HepG2 (cell line): ENCODE measurements at regions not wholly inside any gene's neighbourhood (a gene's known extent, or its start where the extent isn't known, plus 50 kb on each side); places are given as distances from the start of the nearest gene placed in this dataset.
A peak's percentile ranks its signal among the peaks of the same experiment; 100 is the strongest.

Experiments used
- ATAC-seq: fragments of 200-7000 bp; cut with Tn5 transposase; 3 replicates; pipeline ENCODE4 v1.9.1; 2020; ENCODE audit warnings: mild to moderate bottlenecking, moderate library complexity
- BruUV-seq: library from RNA; stranded (reverse); fragments of 400-500 nt; replicated peaks from 2 replicates; lab custom pipeline; 2021; lab: Mats Ljungman, UMichigan
- CTCF ChIA-PET: fragments of 300-600 bp; formaldehyde crosslinking; extraction: SDS; loops from one replicate; lab custom pipeline; 2021; ENCODE audit warnings: low total read pairs, inconsistent platforms, low intra/inter-chr PET ratio; lab: Yijun Ruan, JAX
- POLR2A ChIA-PET: fragments of 350-600 bp; sonication (Branson Sonifier 250); formaldehyde crosslinking; loops from one replicate; lab custom pipeline; 2020; ENCODE audit warnings: antibody characterized with exemption, inconsistent platforms; lab: Yijun Ruan, JAX
- DNase-seq: peaks from one replicate; pipeline ENCODE4 v3.0.0-alpha.2; 2015; ENCODE audit warnings: low spot score
- FAIRE-seq: peaks from 3 replicates; lab custom pipeline; 2011; peaks lifted over from hg19 to GRCh38; lab: Jason Lieb, UNC
- H2AFZ ChIP-seq: one replicate; pipeline ENCODE4 v1.6.1; 2011; ENCODE audit warnings: low read length, inconsistent platforms
- H3K27ac ChIP-seq: fragments of 300-600 bp; 3 replicates; pipeline ENCODE4 v1.8.0; 2011; ENCODE audit warnings: mixed run types, mild to moderate bottlenecking, mixed read lengths, low read length, inconsistent platforms; ENCODE audit not compliant: insufficient read depth; ENCODE audit errors: extremely low read length
- H3K27me3 ChIP-seq, 2 experiments: fragments of 200-600 bp in 1 of 2; 2 replicates in 1 of 2; 3 replicates in 1 of 2; pipeline versions ENCODE4 v1.6.0 to v1.8.0; 2011; ENCODE audit warnings: low read length in 2 of 2, mild to moderate bottlenecking in 2 of 2, moderate library complexity in 2 of 2, inconsistent platforms in 1 of 2; ENCODE audit not compliant: insufficient read depth in 2 of 2, control insufficient read depth in 1 of 2
- H3K36me3 ChIP-seq, 2 experiments: fragments of 200-600 bp in 1 of 2; replicated peaks in 1 of 2; 2 replicates in 1 of 2; 3 replicates in 1 of 2; pipeline versions ENCODE4 v1.5.1 to v1.8.0; 2011; ENCODE audit warnings: low read length in 2 of 2, inconsistent platforms in 1 of 2; ENCODE audit not compliant: insufficient read depth in 2 of 2, control insufficient read depth in 1 of 2
- H3K4me1 ChIP-seq: 2 replicates; pipeline ENCODE4 v1.5.1; 2012; ENCODE audit warnings: low read length, inconsistent platforms; ENCODE audit not compliant: insufficient read depth
- H3K4me2 ChIP-seq: 2 replicates; pipeline ENCODE4 v1.6.0; 2011; ENCODE audit warnings: low read depth, low read length, inconsistent platforms
- H3K4me3 ChIP-seq, 3 experiments: fragments of 200-600 bp in 1 of 3; sonication (generic), shearing (Covaris generic) in 1 of 3; replicated peaks in 1 of 3; 2 replicates each; pipeline ENCODE4 v1.5.1; 2011 to 2016; ENCODE audit warnings: low read length in 3 of 3, inconsistent platforms in 2 of 3, low read depth in 2 of 3, mild to moderate bottlenecking in 2 of 3, control low read depth in 1 of 3, mixed read lengths in 1 of 3; ENCODE audit not compliant: insufficient read depth in 1 of 3
- H3K79me2 ChIP-seq: one replicate; pipeline ENCODE4 v1.6.1; 2011; ENCODE audit warnings: low read length, inconsistent platforms; ENCODE audit not compliant: insufficient read depth
- H3K9ac ChIP-seq: 2 replicates; pipeline ENCODE4 v1.6.0; 2011; ENCODE audit warnings: mild to moderate bottlenecking, low read depth, low read length, inconsistent platforms; ENCODE audit not compliant: insufficient read depth
- H3K9me3 ChIP-seq: 2 replicates; pipeline ENCODE4 v1.5.1; 2012; ENCODE audit warnings: mild to moderate bottlenecking, low read length
- H4K20me1 ChIP-seq: 2 replicates; pipeline ENCODE4 v1.6.0; 2011; ENCODE audit warnings: inconsistent platforms, mild to moderate bottlenecking, low read length, moderate library complexity; ENCODE audit not compliant: insufficient read depth
- FOSL2 ChIP-seq: sonication (generic); formaldehyde crosslinking; IDR thresholded peaks from 2 replicates; pipeline ENCODE4 v1.4.0; 2020; ENCODE audit warnings: missing genetic modification reagents
- KAT8 ChIP-seq: IDR thresholded peaks from 2 replicates; pipeline ENCODE4 v1.6.1; 2016; ENCODE audit warnings: missing genetic modification reagents, missing compliant biosample characterization
- MNT ChIP-seq: fragments of 450-650 bp; IDR thresholded peaks from 2 replicates; pipeline ENCODE4 v1.6.1; 2016
- SOX13 ChIP-seq, 3 experiments: fragments of 450-650 bp in 1 of 3; sonication (generic) in 1 of 3; formaldehyde crosslinking in 1 of 3; IDR thresholded peaks in 2 of 3; conservative IDR thresholded peaks in 1 of 3; 2 replicates each; pipeline versions ENCODE4 v1.5.0 to v1.6.1; 2016 to 2020; ENCODE audit warnings: antibody characterized with exemption in 1 of 3, mild to moderate bottlenecking in 1 of 3, missing compliant biosample characterization in 1 of 3, missing genetic modification reagents in 1 of 3, moderate library complexity in 1 of 3
- TCF7L2 ChIP-seq: IDR thresholded peaks from 2 replicates; pipeline ENCODE4 v1.6.1; 2011; ENCODE audit warnings: mild to moderate bottlenecking, low read depth, low read length, moderate library complexity
- ZBTB34 ChIP-seq: sonication (generic); formaldehyde crosslinking; IDR thresholded peaks from 2 replicates; pipeline ENCODE4 v1.8.0; 2022; ENCODE audit warnings: mild to moderate bottlenecking, missing genetic modification reagents
- ZNF629 ChIP-seq: sonication (generic); formaldehyde crosslinking; conservative IDR thresholded peaks from 2 replicates; pipeline ENCODE4 v1.5.0; 2020; ENCODE audit warnings: missing genetic modification reagents
- WGBS: methylation state at CpG from one replicate; pipeline ENCODE4 v1.1.6; 2017; ENCODE audit warnings: low lambda C conversion rate; 5-methylcytosine and 5-hydroxymethylcytosine counted together
- in situ Hi-C: cut with HindIII; loops from 2 replicates; pipeline ENCODE4 v1.10.0; 2017; ENCODE audit warnings: low pct_unique_long_range_greater_than_20kb; ENCODE audit not compliant: extremely low pct_ligation_motif_present
- intact Hi-C: fragments of 100-400 bp; cut with micrococcal nuclease; formaldehyde crosslinking; loops from one replicate; pipeline ENCODE4 v1.10.0; 2022; ENCODE audit not compliant: unreplicated experiment

- Histone ChIP-seq H3K79me2 (no peaks in the 10 kb centered on the region), H4K20me1 (no peaks in the 10 kb centered on the region), H3K4me1 (no peaks in the 10 kb centered on the region), H3K9me3 (no peaks in the 10 kb centered on the region), H2AFZ (no peak overlapping the region), H3K9ac (no peak overlapping the region), H3K4me2 (no peak overlapping the region), H3K4me3 (no peak overlapping the region), H3K27me3 (peaks cover 0 to 23% of the 10 kb centered on the region in 2 experiments; a peak in 1 of 5 replicates), H3K36me3 (no peaks in the 10 kb centered on the region), H3K27ac (no peak overlapping the region)
- WGBS: 19% methylated on average over 10 of the region's 13 CpGs
- FAIRE-seq: no peak
- TF ChIP-seq ZNF629 (CRISPR knock-in tag) (peak; percentile 81), KAT8 (no peak), TCF7L2 (no peak), FOSL2 (CRISPR knock-in tag) (peak; percentile 84), SOX13 (IDR thresholded peaks at IDR 0.05) (no peak), SOX13 (CRISPR knock-in tag; conservative IDR thresholded peaks at IDR 0.05 in 1 of 2, IDR thresholded peaks at IDR 0.05 in 1 of 2) (peak in 1 of 2 experiments; percentile 22; a peak in 1 of 4 replicates)
- no TSS peak for BruUV-seq
- peak; percentile 46; the same call in 2 of the 3 replicates for ATAC-seq
- CTCF ChIA-PET: no interaction called here
- intact Hi-C loops (no loop called here), in situ Hi-C loops (no loop called here)
- POLR2A ChIA-PET: no interaction called here
- DNase-seq: peak; percentile 60
Measured at GRCh38 chr19:30148039-30148790, 206.2 kb downstream of the URI1 start.

GRCh38 chr19:30148803-30149202, 206.8 kb downstream of the URI1 start:
- Histone ChIP-seq H3K9ac (no peak overlapping the region), H2AFZ (no peak overlapping the region), H3K4me2 (no peak overlapping the region), H3K79me2 (no peaks in the 10 kb centered on the region), H3K27ac (no peak overlapping the region), H3K4me1 (no peaks in the 10 kb centered on the region), H3K36me3 (no peaks in the 10 kb centered on the region), H3K4me3 (no peak overlapping the region), H3K9me3 (no peaks in the 10 kb centered on the region), H3K27me3 (peaks cover 0 to 26% of the 10 kb centered on the region in 2 experiments; a peak in 1 of 5 replicates), H4K20me1 (no peaks in the 10 kb centered on the region)
- no TSS peak for BruUV-seq
- in situ Hi-C loops: no loop called here
- 67% methylated on average over 1 of the region's 8 CpGs for WGBS
- ATAC-seq (no peak), DNase-seq (no peak), FAIRE-seq (no peak)
- intact Hi-C loops: no loop called here
- POLR2A ChIA-PET: no interaction called here
- TF ChIP-seq MNT (peak; percentile 88), ZBTB34 (CRISPR knock-in tag) (no peak)
- CTCF ChIA-PET: no interaction called here
